D721Med (cell line): ENCODE measurements at regions not wholly inside any gene's neighbourhood (a gene's known extent, or its start where the extent isn't known, plus 50 kb on each side); places are given as distances from the start of the nearest gene placed in this dataset.

Source experiments
- DNase-seq: peaks from one replicate; pipeline ENCODE4 v3.0.0; 2011; ENCODE audit warnings: low spot score; ENCODE audit not compliant: insufficient read length
- FAIRE-seq: peaks from 2 replicates; lab custom pipeline; 2011; peaks lifted over from hg19 to GRCh38; lab: Jason Lieb, UNC
- CTCF ChIP-seq: IDR thresholded peaks from 2 replicates; pipeline ENCODE4 v1.5.1; 2012; ENCODE audit warnings: mild to moderate bottlenecking, control low read depth; ENCODE audit not compliant: insufficient read depth; ENCODE audit errors: missing control alignments

DNA sequence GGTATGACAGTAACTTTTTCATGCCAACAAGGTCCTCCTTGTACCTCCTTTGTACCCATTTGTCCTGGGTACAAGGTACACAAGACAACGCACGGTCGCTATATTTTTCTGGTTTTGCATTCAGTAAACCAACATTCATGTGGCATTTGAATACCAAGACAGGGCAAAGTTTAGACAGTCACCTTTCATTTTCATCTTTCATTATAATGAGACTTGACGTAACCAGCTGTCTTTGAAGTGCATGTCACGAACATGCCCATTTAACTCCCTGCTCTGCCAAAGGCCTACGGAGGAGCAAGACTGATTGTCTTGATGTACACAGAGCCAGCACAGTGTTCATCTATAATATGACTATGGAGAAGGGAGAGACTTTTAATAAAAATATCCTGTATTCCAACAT, 91.0 kb downstream of the SETD4 start:
- FAIRE-seq (no peak), DNase-seq (no peak)
- TF ChIP-seq CTCF, result no peak

DNA sequence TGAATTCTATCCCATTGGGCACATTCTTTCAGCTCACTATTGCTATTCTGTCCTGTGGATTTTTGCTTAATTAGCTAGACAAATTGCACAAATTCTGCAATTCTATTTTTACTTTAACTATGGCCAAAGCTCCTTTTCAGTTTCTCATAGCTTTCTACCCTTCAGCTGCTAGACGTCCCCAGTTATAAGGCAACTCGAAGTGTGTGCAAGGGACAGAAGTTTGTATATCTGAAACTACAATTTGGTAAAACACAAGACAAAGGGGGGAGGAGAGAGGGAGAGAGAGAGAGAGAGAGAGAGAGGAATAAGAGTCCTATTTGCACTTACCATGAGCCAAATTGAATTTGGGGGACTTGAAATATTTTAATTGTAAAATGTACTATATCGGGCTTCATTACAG, 91.8 kb downstream of the SETD4 start:
- DNase-seq (no peak), FAIRE-seq (no peak)

DNA sequence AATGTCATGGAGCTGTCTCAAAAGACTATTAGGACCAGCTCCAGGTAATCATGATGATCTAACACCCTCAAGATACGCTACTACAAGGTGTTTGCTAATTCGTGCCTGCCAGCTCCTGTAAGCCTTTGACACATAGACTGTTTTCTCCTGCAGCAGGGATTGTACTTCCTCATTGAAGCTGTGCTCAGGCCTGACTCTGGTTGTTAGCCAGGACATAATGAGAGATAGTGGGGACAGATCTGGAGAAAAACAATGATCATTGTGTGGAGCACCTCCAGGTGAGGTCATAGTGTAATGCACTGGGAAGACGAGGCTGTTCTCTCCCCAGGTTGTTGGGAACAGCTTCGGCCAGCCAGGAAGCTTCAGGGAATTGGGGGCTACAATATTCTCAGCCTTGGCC, 94.6 kb downstream of the SETD4 start:
- TF ChIP-seq CTCF, result no peak
- FAIRE-seq, result no peak

More for the DNA sequence above, 91.8 kb downstream of the SETD4 start:
- no peak for TF ChIP-seq CTCF

DNA sequence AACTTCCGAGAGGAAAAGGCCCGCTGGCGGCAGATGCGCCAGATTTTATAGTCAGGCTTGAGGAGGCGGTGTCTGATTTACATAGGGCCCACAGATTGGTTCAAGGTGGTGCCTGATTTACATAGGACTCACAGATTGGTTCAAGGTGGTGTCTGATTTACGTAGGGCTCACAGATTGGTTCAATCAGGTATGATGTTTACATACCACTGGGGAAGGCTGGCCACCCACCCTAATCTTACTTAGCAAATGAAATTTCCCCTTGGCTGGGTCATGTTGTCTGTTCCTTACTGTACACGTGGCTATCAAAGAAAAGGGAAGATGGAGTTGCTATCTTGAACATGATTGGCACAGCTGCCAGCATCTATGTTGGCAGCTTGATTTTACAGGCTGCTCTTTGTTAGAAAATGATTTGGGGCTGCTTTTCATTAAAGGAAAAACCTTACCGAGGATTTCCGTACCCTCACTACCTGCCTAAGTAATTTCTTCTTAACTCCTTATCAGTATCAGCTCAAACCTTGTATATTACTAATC, 96.3 kb downstream of the SETD4 start:
- no peak for TF ChIP-seq CTCF
- FAIRE-seq (no peak), DNase-seq (no peak)

More for the DNA sequence above, 94.6 kb downstream of the SETD4 start:
- DNase-seq, result no peak

DNA sequence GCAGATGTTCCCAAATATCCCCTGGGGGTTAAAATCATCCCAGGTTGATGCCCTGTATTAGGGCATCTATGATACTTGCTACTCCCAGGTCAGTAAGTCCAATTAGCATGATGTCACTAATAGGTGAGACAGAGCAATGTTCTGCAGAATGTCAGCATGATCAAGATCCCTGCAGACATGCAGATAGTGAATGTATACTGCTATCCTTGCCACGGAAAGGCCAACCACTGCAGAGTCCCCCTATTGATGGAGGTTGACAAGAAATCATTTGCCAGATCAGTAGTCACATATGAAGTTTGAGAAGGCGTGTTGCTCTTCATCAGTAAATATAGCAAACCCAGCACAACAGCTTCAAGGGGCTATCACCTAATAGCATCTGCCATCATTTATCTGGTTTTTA, 97.4 kb downstream of the SETD4 start:
- DNase-seq, result no peak
- no peak for TF ChIP-seq CTCF
- FAIRE-seq, result no peak

GRCh38 chr21:35954066-35954465, 106.3 kb downstream of the SETD4 start:
- FAIRE-seq (no peak), DNase-seq (no peak)
- TF ChIP-seq CTCF, result no peak

GRCh38 chr21:35953597-35953996, 106.7 kb downstream of the SETD4 start:
- FAIRE-seq (no peak), DNase-seq (no peak)
- no peak for TF ChIP-seq CTCF
